GM23338 (cell line): ENCODE measurements at regions not wholly inside any gene's neighbourhood (a gene's known extent, or its start where the extent isn't known, plus 50 kb on each side); places are given as distances from the start of the nearest gene placed in this dataset.

Source experiments
- ATAC-seq: fragments of 200-7000 bp; cut with Tn5 transposase; 3 replicates; pipeline ENCODE4 v1.9.1; 2020
- DNase-seq: peaks from one replicate; pipeline ENCODE4 v3.0.0-alpha.2; 2015; ENCODE audit warnings: low spot score
- H2AFZ ChIP-seq: fragments of 200-600 bp; sonication (generic); 2 replicates; pipeline ENCODE4 v1.8.0; 2016; ENCODE audit warnings: antibody characterized with exemption, mild to moderate bottlenecking, moderate library complexity
- H3F3A ChIP-seq: fragments of 200-600 bp; sonication (generic); replicated peaks from 2 replicates; pipeline ENCODE4 v1.8.0; 2017; ENCODE audit warnings: antibody characterized with exemption, mixed run types, low read depth
- H3K27ac ChIP-seq: fragments of 200-600 bp; sonication (generic); 2 replicates; pipeline ENCODE4 v1.6.1; 2016; ENCODE audit warnings: low read depth
- H3K27me3 ChIP-seq: fragments of 200-600 bp; sonication (generic); 2 replicates; pipeline ENCODE4 v1.8.0; 2016; ENCODE audit warnings: mild to moderate bottlenecking, mixed run types, moderate library complexity; ENCODE audit not compliant: insufficient read depth
- H3K36me3 ChIP-seq: fragments of 200-600 bp; sonication (generic); 2 replicates; pipeline ENCODE4 v1.8.0; 2016; ENCODE audit warnings: mild to moderate bottlenecking; ENCODE audit not compliant: insufficient read depth
- H3K4me1 ChIP-seq: fragments of 200-600 bp; sonication (generic); 2 replicates; pipeline ENCODE4 v1.8.0; 2016; ENCODE audit warnings: mild to moderate bottlenecking, moderate library complexity; ENCODE audit not compliant: insufficient read depth
- H3K4me2 ChIP-seq: fragments of 200-600 bp; sonication (generic); 2 replicates; pipeline ENCODE4 v1.7.1; 2017; ENCODE audit warnings: mixed run types
- H3K4me3 ChIP-seq: fragments of 200-600 bp; sonication (generic); 2 replicates; pipeline ENCODE4 v1.6.1; 2016; ENCODE audit warnings: mixed run types
- H3K79me2 ChIP-seq: fragments of 200-600 bp; sonication (generic); replicated peaks from 2 replicates; pipeline ENCODE4 v1.8.0; 2017; ENCODE audit warnings: mild to moderate bottlenecking; ENCODE audit not compliant: insufficient read depth
- H3K9me2 ChIP-seq: fragments of 200-600 bp; sonication (generic); 2 replicates; pipeline ENCODE4 v1.8.0; 2017; ENCODE audit not compliant: insufficient read depth
- H4K20me1 ChIP-seq: fragments of 200-600 bp; sonication (generic); replicated peaks from 2 replicates; pipeline ENCODE4 v1.8.0; 2017; ENCODE audit warnings: mild to moderate bottlenecking; ENCODE audit not compliant: insufficient read depth
- H3K27ac Mint-ChIP-seq: 2 replicates; pipeline ENCODE4 v1.8.0; 2020; ENCODE audit warnings: inconsistent platforms, mild to moderate bottlenecking, moderate library complexity, mixed read lengths
- H3K27me3 Mint-ChIP-seq: 3 replicates; pipeline ENCODE4 v1.8.0; 2022; ENCODE audit warnings: low read depth, mild to moderate bottlenecking, moderate library complexity, mixed read lengths, inconsistent platforms; ENCODE audit not compliant: insufficient read depth, poor library complexity
- H3K36me3 Mint-ChIP-seq: 3 replicates; pipeline ENCODE4 v1.8.0; 2021; ENCODE audit warnings: low read depth, mild to moderate bottlenecking, inconsistent platforms, moderate library complexity, mixed read lengths
- H3K4me1 Mint-ChIP-seq: 3 replicates; pipeline ENCODE4 v1.8.0; 2020; ENCODE audit warnings: mild to moderate bottlenecking, inconsistent platforms, mixed read lengths
- H3K4me3 Mint-ChIP-seq: 3 replicates; pipeline ENCODE4 v1.8.0; 2021; ENCODE audit warnings: moderate library complexity, mild to moderate bottlenecking, inconsistent platforms, mixed read lengths
- H3K9me3 Mint-ChIP-seq: 3 replicates; pipeline ENCODE4 v1.8.0; 2020; ENCODE audit warnings: moderate library complexity, mild to moderate bottlenecking, inconsistent platforms, mixed read lengths
- CREB1 ChIP-seq: fragments of 250-450 bp; sonication (Bioruptor Pico); IDR thresholded peaks from 2 replicates; pipeline ENCODE4 v1.5.0; 2020; ENCODE audit warnings: low read depth, mild to moderate bottlenecking, moderate library complexity
- CTCF ChIP-seq, 2 experiments: fragments of 200-600 bp in 1 of 2; sonication (generic) in 1 of 2; conservative IDR thresholded peaks; 2 replicates each; pipeline versions ENCODE4 v1.5.1 to v1.6.1; 2016 to 2017; ENCODE audit warnings: antibody characterized with exemption in 2 of 2, low read depth in 2 of 2, mild to moderate bottlenecking in 2 of 2, moderate library complexity in 1 of 2
- ETS1 ChIP-seq: IDR thresholded peaks from 2 replicates; pipeline ENCODE4 v1.6.1; 2016; ENCODE audit warnings: antibody characterized with exemption
- EZH2phosphoT487 ChIP-seq: fragments of 200-600 bp; sonication (generic); IDR thresholded peaks from one replicate; pipeline ENCODE4 v1.8.1; 2018; ENCODE audit warnings: antibody characterized with exemption; ENCODE audit not compliant: unreplicated experiment
- POLR2AphosphoS5 ChIP-seq: IDR thresholded peaks from 2 replicates; pipeline ENCODE4 v1.6.1; 2016; ENCODE audit warnings: antibody characterized with exemption, low read depth
- REST ChIP-seq: IDR thresholded peaks from one replicate; pipeline ENCODE4 v1.6.1; 2018; ENCODE audit warnings: antibody characterized with exemption; ENCODE audit not compliant: unreplicated experiment
- ZNF114 ChIP-seq: fragments of 250-450 bp; sonication (Bioruptor Pico); IDR thresholded peaks from 2 replicates; pipeline ENCODE4 v1.5.0; 2020; ENCODE audit warnings: mild to moderate bottlenecking, moderate library complexity
- ZNF462 ChIP-seq: fragments of 250-450 bp; sonication (Bioruptor Pico); IDR thresholded peaks from 2 replicates; pipeline ENCODE4 v1.5.0; 2020; ENCODE audit warnings: mild to moderate bottlenecking, moderate library complexity

GRCh38 chr11:134791102-134791501 is 379.1 kb upstream of the B3GAT1 start:
- no peak for TF ChIP-seq ETS1
- H3K27ac Mint-ChIP-seq, result no peak overlapping the region
- H3K27me3 Mint-ChIP-seq, result peaks cover 2% of the 10 kb centered on the region
- ATAC-seq (no peak), DNase-seq (no peak)
- H3K4me1 ChIP-seq, result no peaks in the 10 kb centered on the region
- no peaks in the 10 kb centered on the region for H3K9me2 ChIP-seq
- no peak overlapping the region for H3K4me2 ChIP-seq
- H3K36me3 Mint-ChIP-seq, result no peaks in the 10 kb centered on the region
- no peaks in the 10 kb centered on the region for H3K9me3 Mint-ChIP-seq
- peaks cover 10% of the 10 kb centered on the region for H3K4me1 Mint-ChIP-seq
- no peaks in the 10 kb centered on the region for H4K20me1 ChIP-seq
- no peaks in the 10 kb centered on the region for H3F3A ChIP-seq
- H3K4me3 ChIP-seq, result no peak overlapping the region
- no peak overlapping the region for H2AFZ ChIP-seq
- H3K4me3 Mint-ChIP-seq, result no peak overlapping the region
- H3K79me2 ChIP-seq, result no peaks in the 10 kb centered on the region
- H3K27ac ChIP-seq, result no peak overlapping the region
- no peaks in the 10 kb centered on the region for H3K36me3 ChIP-seq
- H3K27me3 ChIP-seq, result no peaks in the 10 kb centered on the region

GRCh38 chr11:134789104-134789503 is 377.1 kb upstream of the B3GAT1 start:
- Histone ChIP-seq H3K27ac (no peak overlapping the region), H3K9me2 (no peaks in the 10 kb centered on the region), H3K4me1 (no peaks in the 10 kb centered on the region), H4K20me1 (no peaks in the 10 kb centered on the region), H3K4me3 (no peak overlapping the region), H3K36me3 (no peaks in the 10 kb centered on the region), H3K27me3 (no peaks in the 10 kb centered on the region), H2AFZ (no peak overlapping the region), H3F3A (no peaks in the 10 kb centered on the region), H3K79me2 (no peaks in the 10 kb centered on the region), H3K4me2 (no peak overlapping the region)
- H3K9me3 Mint-ChIP-seq, result no peaks in the 10 kb centered on the region
- no peak overlapping the region for H3K4me3 Mint-ChIP-seq
- DNase-seq (no peak), ATAC-seq (no peak)
- H3K27ac Mint-ChIP-seq, result no peak overlapping the region
- peaks cover 1% of the 10 kb centered on the region for H3K27me3 Mint-ChIP-seq
- H3K4me1 Mint-ChIP-seq, result peaks cover 10% of the 10 kb centered on the region
- H3K36me3 Mint-ChIP-seq, result no peaks in the 10 kb centered on the region
- TF ChIP-seq ETS1 (no peak), CREB1 (CRISPR knock-in tag) (no peak), ZNF114 (CRISPR knock-in tag) (no peak), REST (no peak), ZNF462 (no peak), POLR2AphosphoS5 (no peak), CTCF (conservative IDR thresholded peaks at IDR 0.05; ENCODE audit: low read depth in 2 of 2) (no peak), EZH2phosphoT487 (no peak)
